GM04503 (cell line): ENCODE measurements at regions not wholly inside any gene's neighbourhood (a gene's known extent, or its start where the extent isn't known, plus 50 kb on each side); places are given as distances from the start of the nearest gene placed in this dataset.
"Not testable (repeated sequence)": the region's sequence is repeated elsewhere in the genome, so short reads cannot be mapped to it uniquely, and the experiment has no call there.

ENCODE experiments used
- DNase-seq: peaks from one replicate; pipeline ENCODE4 v3.0.0-alpha.2; 2012; ENCODE audit warnings: low read depth

DNA sequence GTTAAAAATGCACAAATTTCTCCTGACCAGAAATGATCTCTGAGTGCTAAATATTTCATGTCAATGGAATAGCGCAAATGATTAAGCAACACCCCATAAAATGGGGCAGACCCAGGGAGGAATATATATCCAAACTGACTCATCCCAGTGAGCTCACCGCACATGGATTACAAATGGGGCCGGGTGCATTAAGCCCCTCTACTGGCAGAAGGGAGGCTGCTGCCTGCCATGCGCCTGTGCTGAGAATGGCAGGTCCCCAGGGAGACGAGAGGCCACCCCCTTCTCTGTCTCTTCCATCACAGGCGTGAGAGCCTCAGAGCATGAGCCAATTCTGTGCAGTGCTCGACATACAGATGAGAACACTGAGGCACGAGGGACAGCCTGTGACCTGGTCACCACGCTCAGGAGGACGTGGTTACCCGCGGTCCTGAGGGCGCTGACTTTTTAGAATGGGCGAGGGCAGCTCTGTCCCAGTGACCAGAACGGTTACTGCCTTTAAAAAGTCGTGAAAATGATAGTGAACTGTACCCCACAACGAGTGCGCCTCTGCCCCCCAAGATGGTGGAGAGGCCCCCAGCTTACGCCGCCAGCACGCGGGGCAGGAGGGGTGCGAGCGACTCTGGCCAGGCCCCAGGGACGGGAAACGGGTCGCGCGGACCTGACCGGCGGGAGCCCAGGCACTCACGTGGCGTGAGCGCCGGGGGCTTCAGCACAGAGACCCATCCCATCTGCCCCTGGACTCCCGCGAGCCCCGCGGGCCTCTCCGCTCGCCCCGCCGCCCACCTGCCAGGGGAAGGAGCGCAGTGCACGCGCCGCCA lies 130.2 kb upstream of the ALDH3B2 start:
- peak; percentile 39 for DNase-seq

- not testable (repeated sequence) for DNase-seq
These were observed 129.1 kb upstream of the ALDH3B2 start for GRCh38 chr11:67803519-67803918.

- not testable (repeated sequence) for DNase-seq
These were observed 128.6 kb upstream of the ALDH3B2 start for GRCh38 chr11:67803055-67803454.

DNA sequence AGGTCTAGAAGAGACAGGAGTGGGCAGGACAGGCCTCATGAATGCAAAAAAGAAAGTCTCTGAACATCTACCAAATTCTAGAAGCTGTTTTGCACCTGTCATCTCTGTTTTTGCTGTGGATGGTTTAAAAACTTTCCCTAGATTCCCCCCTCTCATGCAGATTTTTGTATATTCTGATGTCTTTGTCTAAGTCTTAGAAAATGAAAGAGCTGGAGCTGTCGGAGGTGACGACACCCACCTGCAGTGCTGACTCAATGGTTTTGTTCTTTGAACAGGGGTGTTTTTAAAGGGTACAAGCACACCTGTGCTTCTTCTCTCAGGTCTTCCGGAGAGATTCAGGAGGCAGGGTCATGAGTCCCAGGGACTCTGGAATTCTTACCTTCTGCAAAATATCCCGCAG lies 128.2 kb upstream of the ALDH3B2 start:
- not testable (repeated sequence) for DNase-seq

DNA sequence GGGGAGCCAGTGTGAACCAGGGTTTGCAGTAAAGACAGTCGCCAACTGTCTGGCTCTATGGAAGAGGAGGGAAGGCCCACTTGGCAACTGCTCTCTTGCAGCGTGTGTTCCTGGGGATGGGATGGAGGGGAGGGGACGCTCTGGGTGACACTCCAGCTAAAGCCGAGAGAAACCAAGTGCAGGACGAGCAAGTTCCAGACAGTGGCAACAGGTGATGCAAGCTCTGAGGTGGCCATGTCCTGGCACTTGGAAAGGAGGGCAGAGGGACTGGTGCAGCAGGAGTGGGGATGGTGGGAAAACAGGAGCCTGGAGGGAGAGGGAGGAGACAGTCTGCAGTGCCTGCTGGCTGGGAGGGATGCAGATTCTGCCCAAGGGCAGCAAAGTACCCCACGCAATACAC lies 127.0 kb upstream of the ALDH3B2 start:
- DNase-seq, result not testable (repeated sequence)

DNA sequence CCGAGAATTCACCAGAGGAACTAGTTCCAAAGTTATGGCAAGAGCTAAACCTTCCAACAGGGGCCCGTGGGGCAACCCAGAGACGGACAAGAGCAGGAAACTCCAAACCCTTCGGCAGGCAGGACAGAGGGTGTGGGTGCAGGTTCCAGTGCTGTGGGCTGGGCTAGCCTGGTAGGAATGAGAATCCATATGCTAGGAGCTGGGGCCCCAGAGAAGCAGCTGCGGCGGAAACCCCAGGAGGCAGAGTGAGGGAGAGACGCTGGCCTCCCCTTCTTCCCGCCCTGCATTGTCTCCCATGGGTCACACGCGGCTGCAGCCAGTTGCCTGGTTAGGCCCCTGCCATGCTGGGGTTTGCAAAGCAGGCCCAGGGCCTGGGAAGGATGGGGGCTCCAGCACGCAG lies 126.2 kb upstream of the ALDH3B2 start:
- DNase-seq, result not testable (repeated sequence)

- DNase-seq, result not testable (repeated sequence)
These were observed 125.4 kb upstream of the ALDH3B2 start for GRCh38 chr11:67799808-67800207.

DNA sequence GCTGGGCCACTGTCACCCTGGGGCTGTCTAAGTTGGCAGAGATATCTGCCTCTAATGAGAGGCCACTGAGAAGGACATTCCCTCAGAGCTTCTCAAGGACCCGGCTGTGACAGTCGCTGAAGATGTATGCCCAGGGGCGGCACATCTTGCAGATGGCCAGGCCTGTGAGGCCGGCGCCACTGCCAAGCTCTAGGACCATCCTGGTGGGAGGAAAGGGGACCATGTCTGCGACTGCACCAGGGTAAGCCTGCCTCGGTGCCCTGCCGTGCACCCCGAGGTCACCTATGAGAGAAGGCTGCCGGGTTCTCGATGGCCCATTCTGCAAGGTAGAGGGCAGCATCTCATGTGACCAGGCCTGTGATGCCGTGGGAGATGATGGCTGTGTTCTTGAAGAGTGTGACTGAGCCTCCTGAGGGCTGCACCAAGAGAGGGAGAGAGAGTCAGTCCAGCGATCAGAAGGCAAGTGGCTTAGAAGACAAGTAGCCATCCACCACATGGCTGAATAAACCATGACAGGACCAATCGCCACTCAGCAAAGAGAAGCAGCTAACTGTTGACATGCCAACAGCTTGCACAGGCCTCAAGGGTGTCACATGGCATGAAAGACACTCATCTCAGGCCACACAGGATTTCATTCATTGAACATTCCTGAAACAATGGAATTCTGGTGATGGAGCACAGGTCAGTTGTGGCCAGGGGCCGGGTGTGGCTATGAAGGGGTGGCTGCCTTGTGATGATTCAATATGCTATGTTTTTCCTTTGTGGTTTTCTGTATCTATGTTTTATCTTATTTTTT lies 123.5 kb upstream of the ALDH3B2 start:
- not testable (repeated sequence) for DNase-seq

- no peak for DNase-seq
These were observed 121.3 kb upstream of the ALDH3B2 start for GRCh38 chr11:67795746-67796145.

- not testable (repeated sequence) for DNase-seq
These were observed 119.3 kb upstream of the ALDH3B2 start for GRCh38 chr11:67793750-67794149.

- not testable (repeated sequence) for DNase-seq
These were observed 118.0 kb upstream of the ALDH3B2 start for GRCh38 chr11:67792273-67792990.

DNA sequence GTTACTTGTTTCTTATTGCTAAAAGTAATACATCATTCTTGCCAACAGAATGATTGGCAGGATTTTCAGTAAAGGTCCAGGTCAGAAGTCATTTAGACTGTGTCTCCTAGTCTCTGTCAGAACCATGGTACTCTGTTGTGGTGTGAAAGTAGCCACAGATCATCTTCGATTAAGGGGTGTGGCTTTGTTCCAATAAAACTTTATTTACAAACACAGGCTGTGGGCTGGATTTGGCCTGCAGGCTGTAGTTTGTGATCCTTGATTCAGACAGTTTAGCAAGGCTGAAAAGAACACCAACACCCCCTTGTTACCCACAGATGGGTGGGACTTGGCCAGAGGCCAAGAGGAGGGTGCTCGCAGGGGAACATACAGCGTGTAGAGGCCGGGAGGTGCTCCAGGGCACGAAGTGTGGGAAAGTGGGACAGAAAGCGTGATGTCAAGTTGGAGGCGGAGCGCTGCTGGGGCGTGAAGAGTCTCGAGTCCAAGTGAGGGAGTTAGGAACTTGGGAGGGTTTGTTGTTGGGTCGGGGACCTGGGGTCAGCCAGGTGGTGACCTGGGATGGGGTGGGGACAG lies 117.3 kb upstream of the ALDH3B2 start:
- DNase-seq, result not testable (repeated sequence)

DNA sequence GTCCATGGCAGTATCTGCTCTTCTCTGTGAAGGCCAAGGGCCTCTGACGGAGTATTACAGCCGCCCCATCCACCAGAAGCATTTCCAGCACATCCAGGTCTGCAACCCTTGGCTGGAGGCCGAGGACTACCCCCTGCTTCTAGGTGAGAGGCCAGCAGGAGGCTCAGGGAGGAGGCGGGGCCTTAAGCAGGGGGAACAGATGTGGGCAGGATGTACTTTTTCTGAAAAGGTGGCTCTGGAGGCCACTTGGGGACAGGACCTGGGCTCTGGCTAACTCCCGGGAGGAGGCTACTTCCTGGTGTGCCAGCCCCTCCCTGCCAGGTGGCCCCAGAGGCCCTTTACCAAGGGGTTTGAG lies 113.9 kb upstream of the ALDH3B2 start:
- DNase-seq, result not testable (repeated sequence)

GRCh38 chr11:67787681-67788340 lies 113.4 kb upstream of the ALDH3B2 start:
- DNase-seq, result not testable (repeated sequence)

GRCh38 chr11:67781967-67782366 lies 107.5 kb upstream of the ALDH3B2 start:
- not testable (repeated sequence) for DNase-seq

GRCh38 chr11:67781506-67781905 lies 107.1 kb upstream of the ALDH3B2 start:
- not testable (repeated sequence) for DNase-seq

DNA sequence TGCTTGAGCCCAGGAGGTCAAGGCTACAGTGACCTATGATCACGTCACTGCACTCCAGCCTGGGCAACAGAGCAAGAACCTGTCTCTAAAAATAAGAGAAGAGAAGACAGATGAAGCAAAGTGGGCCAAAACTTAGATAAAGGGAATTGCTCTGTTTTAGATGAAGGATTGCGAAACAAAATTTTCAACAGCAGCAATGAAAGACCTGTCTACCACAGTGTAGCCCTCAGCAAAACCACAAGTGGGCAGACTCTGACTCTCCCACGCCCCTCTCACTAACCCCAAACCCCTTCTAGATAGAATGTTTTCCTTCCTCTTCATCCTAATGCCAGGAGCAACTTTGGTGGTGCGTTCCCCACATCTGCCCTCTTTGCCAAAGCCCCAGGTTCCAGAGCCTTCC lies 105.6 kb upstream of the ALDH3B2 start:
- no peak for DNase-seq

DNA sequence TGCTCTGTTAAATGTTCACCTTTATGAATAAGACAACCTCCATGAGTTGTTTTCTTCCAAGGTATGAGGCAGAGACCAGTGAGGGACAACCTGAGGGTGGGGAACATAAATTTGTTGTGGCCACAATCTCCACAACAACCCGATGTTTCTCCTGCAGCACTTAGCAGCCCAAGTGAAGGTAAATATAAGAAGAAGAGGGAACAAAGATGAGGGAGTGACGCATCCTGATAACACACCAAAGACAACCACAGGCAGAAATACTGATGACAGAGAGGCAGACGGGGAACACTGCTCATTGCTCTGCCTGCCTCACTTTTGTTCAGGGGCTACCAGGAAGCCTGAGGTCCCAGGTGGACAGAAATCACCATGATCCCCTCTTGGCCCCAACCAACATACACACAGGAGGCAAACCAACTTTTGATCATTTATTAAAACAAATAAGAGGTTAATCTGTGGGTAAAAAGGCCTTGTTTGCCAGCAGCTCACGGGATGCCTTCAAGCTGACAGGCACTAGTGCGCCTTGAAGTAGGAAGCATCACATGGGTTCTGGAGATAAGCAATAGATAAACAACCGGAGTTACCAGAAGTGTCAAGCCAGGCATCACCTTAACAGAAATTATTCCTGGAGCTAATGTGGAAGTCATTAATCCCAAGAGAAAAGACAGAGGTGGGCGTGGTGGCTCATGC lies 104.9 kb upstream of the ALDH3B2 start:
- DNase-seq, result not testable (repeated sequence)

- no peak for DNase-seq
These were observed 102.6 kb upstream of the ALDH3B2 start for GRCh38 chr11:67776852-67777520.

GRCh38 chr11:67774175-67774574 lies 99.8 kb upstream of the ALDH3B2 start:
- not testable (repeated sequence) for DNase-seq
